ENCODE measurements at regions not wholly inside any gene's neighbourhood (a gene's known extent, or its start where the extent isn't known, plus 50 kb on each side); places are given as distances from the start of the nearest gene placed in this dataset.

- TF ChIP-seq, protein P1, sequence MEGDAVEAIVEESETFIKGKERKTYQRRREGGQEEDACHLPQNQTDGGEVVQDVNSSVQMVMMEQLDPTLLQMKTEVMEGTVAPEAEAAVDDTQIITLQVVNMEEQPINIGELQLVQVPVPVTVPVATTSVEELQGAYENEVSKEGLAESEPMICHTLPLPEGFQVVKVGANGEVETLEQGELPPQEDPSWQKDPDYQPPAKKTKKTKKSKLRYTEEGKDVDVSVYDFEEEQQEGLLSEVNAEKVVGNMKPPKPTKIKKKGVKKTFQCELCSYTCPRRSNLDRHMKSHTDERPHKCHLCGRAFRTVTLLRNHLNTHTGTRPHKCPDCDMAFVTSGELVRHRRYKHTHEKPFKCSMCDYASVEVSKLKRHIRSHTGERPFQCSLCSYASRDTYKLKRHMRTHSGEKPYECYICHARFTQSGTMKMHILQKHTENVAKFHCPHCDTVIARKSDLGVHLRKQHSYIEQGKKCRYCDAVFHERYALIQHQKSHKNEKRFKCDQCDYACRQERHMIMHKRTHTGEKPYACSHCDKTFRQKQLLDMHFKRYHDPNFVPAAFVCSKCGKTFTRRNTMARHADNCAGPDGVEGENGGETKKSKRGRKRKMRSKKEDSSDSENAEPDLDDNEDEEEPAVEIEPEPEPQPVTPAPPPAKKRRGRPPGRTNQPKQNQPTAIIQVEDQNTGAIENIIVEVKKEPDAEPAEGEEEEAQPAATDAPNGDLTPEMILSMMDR (IDR thresholded peaks at IDR 0.05; ENCODE audit: low read depth, low read length, poor library complexity, severe bottlenecking): no peak
- TF ChIP-seq EZH2phosphoT487 (IDR thresholded peaks at IDR 0.05; ENCODE audit: borderline replicate concordance, low read length): no peak
Measured at GRCh38 chr18:67919316-67919715, 402.8 kb upstream of the DSEL start.
